ENCODE measurements at regions not wholly inside any gene's neighbourhood (a gene's known extent, or its start where the extent isn't known, plus 50 kb on each side); places are given as distances from the start of the nearest gene placed in this dataset.

GRCh38 chr7:110544194-110544593, 546.7 kb upstream of the LRRN3 start:
- TF ChIP-seq POLR2A (IDR thresholded peaks at IDR 0.05; ENCODE audit: low read depth, low read length): no peak
- no peak for TF ChIP-seq POLR2AphosphoS5 (IDR thresholded peaks at IDR 0.05; ENCODE audit: low read depth, low read length)
- TF ChIP-seq POU2F2 (IDR thresholded peaks at IDR 0.05; ENCODE audit: low read depth, low read length): no peak
- no peak for TF ChIP-seq TAF1 (IDR thresholded peaks at IDR 0.05; ENCODE audit: low read depth, low read length)
- TF ChIP-seq PAX5 (IDR thresholded peaks at IDR 0.05; ENCODE audit: insufficient read depth, low read length, severe bottlenecking): no peak
- TF ChIP-seq SPI1 (IDR thresholded peaks at IDR 0.05; ENCODE audit: low read depth, low read length): no peak

Measured in GM12891 (cell line).